HG03558 (cell line): ENCODE measurements at regions not wholly inside any gene's neighbourhood (a gene's known extent, or its start where the extent isn't known, plus 50 kb on each side); places are given as distances from the start of the nearest gene placed in this dataset.
"Not testable (repeated sequence)": the region's sequence is repeated elsewhere in the genome, so short reads cannot be mapped to it uniquely, and the experiment has no call there.

ENCODE experiments used
- ATAC-seq: cut with Tn5 transposase; IDR thresholded peaks from one replicate; pipeline ENCODE4 v1.9.1; 2021; ENCODE audit warnings: moderate number of reproducible peaks; ENCODE audit not compliant: unreplicated experiment; ENCODE audit errors: extremely low read depth

DNA sequence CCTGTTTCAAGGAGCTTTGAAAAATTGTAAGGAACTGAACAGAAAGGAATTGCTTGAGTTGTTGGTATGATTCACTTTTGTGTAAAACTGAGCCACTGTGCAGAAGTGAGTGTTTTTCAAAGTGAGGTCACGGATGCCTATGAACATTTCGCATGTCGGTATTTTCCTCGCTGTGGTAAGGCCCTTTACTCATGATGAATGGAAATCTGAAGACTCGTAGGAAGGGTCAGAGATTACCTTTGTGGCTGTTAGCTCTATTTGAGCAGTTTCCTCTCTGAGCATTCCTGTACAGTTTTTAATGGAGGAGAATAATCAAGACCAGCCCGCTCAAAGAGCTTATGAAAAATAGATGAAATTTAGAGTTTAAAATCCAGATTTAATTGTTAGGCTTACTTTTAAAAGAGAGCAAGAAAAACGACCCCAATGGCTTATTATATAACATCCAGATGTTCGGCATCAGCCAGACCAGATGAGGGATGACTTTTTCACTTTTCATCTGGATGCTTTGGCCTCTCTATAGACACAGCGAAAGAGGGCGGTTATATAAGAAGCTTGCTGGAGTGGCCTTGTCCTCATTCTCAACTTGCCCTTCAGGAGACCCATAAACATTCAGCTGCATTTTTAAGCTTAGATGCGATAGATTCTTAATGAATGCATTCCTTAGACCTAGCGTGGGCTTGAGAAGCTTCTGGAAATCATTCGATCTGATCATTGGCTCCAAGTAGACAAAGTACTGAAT is 99.5 kb downstream of the CD83 start:
- ATAC-seq, result no peak

DNA sequence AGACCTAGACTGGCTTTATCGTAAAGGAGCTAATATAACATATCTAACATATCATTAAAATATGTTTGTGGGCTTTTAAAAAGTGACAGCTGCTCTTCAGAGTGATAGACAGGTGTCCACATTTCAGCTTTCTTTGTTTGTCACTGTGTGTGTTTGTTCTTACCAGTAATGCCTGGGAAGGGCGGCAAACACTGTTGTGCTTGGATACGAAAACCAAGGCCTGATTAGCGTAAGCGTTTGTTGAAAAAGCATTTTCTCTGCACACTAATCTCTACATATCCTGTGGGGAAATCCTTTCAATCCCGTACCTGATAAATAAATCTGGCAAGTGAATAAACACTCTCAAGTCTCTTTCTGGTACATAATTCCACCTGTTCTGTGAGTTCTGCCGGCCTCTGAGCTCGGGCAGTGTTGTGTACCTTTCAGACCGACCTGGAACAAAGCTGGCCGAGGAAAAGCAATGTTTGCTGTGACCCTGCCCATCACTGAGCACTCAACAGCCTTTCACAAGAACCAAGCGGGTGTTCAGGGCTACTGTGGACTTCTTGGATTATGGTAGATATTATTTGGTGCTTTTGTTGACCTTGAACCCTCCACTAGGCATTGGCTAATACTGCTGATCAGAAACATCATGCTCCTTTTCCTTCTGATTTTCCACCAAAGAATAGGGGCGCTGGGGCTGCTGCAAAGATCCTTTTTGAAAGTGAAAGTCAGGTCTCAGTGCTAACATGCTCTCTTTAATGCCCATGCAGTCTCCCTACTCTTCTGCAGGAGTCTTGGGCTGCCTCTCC is 100.4 kb downstream of the CD83 start:
- no peak for ATAC-seq

DNA sequence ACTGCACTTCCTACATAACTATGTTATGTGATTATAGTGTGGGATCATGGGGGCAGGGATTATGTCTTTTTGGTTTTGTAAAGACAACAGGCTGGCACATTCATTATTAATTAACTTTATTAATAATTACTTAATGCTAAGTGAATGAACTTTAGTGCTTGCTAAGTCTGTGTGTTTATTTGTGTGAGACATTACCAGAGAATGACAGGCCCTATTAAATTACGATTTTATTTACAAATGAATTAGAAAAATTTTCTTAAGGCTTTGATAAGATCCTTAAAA is 100.9 kb downstream of the CD83 start:
- ATAC-seq, result no peak

DNA sequence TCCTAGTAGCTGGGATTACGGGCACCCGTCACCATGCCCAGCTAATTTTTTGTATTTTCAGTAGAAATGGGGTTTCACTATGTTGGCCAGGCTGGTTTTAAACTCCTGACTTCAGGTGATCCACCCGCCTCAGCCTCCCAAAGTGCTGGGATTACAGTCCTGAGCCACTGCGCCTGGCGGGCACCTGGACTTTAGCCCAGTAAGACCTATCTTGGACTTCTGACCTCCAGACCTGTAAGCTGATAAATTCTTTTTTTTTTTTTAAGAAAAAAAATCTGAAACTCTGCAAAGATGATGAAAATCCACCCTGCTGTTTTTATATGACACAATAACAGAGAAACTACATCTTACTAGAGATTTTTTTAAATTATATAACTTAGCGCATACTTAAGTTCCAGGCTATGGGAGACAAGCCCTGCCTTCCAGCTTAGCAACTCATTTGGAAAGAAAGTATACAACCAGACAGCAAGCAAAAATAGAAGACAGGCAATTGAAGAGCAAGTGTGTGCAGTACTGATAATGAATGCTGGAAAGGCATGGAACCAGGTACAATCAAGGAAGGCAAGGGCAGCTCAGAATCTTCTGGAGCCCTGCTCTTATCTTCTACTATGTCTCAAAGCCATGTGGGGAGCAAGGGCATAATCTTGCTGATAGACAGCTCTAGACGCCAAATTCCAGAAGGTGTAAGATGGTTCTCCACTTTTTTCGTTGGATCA is 104.2 kb downstream of the CD83 start:
- ATAC-seq, result no peak

DNA sequence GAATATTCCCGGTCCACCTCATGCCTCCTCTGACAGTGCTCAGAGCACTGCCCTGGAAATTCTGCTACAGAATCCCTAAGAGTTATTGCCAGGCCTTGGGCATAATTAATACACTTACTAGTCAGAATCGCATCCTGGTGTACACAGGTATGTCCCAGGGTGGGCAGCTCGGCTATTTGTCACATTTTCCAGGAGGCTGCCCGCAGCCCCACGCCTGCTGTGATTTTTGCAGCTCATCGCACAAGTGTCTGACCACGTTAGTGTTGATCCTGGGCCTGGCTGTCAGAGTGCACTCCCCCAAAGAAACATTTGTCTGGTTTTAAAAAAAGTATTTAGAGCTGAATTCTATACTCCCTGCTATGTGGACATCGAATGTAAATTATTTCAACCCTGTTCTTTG is 105.4 kb downstream of the CD83 start:
- no peak for ATAC-seq

DNA sequence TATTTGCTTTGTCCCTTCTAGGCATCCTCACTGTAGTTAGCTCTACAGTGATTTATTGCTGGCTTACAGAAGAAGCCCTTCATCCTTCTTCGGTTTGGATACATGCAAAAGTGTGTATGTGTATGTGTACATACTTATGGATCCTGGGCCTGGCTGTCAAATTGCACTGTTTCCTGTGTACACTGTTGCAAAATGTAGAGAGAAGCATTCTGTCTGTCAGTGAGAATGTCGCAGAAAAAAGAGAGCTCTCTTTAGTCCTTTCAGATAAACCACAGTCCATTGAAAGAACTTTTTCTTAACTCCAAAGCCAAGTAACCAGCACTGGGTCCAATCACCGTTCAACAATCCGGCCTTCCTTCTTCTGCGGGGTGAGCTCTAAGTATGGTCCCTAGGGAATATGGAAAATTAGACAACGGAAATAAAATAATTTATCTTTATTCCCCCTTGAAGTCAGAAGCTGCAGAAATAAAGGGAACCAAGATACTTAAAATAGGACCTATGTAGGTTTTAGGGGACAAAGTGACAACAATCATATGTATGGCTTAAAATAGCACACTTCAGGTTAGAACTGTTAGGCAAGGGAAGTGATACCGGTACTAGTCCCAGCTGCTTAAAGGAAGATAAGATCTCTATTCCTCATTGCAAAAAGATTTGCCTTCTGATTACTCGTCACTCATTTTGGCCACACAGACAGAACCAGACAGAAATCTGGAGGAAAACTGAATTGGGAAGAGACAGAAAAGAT is 107.0 kb downstream of the CD83 start:
- ATAC-seq, result no peak

DNA sequence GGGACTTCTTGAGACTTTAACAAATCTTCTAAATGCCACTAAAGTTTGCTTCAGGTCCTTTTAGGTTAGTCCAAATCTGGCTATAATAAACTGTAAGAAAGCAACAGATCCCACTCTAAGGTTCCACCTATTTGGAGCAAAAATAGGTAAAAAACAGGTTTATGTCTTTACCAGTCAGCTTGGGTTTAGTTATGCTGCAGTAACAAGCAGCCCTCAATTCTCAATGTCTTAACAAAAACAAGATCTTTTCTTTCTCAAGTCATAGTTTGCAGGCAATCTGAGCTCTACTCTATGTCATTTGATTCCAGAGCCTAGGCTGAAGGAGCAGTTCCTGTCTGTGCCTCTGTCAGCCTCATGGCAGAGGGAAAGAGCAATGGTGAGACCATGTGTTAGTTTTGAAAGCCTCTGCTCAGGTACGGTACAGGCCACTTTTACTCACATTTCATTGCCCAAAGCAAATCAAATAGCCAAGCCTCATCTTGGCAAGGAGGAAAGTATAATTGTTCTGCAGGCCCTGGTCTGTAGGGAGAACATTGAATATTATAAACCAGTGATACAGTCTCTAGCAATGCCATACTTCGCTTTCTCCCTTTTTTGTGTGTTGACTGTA is 108.6 kb downstream of the CD83 start:
- no peak for ATAC-seq

DNA sequence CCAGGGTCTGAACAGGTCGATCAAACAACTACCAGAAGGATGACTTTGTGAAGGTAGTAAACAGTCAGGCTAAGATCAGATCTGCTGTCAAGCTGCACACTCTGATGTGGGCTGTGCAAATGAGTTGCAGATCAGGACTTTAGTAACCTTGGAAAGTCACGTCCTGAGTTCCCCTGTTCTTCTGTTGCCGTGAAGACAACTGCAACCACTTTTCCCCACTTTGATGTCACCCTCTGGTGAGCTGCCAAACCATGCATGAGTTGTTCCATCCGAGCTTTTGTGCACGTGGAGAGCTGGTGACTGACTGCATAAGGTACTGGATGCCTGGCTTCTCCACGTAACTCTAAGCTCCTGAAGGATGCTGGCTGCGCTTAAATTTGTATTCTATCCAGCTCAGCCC is 111.0 kb downstream of the CD83 start:
- no peak for ATAC-seq

DNA sequence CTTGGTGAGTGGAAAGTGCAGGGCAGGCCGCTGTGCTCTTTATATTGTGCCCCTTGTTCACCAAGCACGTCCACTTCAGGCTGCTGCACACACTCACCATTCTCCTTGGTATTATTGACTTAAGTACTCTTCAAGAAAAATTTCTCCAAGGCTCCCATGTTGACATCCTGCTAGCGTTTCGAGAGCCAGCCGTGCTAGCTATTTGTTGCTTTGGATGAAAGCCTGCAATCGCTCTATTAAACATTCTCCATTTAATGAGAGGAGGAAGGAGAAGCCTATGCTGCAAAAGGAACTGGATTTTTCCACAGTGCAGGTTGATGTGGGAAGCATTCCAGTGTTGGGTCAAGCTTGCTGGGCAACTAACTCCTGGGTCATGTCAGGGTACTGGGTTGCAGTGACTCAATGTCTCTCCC is 113.5 kb downstream of the CD83 start:
- no peak for ATAC-seq

DNA sequence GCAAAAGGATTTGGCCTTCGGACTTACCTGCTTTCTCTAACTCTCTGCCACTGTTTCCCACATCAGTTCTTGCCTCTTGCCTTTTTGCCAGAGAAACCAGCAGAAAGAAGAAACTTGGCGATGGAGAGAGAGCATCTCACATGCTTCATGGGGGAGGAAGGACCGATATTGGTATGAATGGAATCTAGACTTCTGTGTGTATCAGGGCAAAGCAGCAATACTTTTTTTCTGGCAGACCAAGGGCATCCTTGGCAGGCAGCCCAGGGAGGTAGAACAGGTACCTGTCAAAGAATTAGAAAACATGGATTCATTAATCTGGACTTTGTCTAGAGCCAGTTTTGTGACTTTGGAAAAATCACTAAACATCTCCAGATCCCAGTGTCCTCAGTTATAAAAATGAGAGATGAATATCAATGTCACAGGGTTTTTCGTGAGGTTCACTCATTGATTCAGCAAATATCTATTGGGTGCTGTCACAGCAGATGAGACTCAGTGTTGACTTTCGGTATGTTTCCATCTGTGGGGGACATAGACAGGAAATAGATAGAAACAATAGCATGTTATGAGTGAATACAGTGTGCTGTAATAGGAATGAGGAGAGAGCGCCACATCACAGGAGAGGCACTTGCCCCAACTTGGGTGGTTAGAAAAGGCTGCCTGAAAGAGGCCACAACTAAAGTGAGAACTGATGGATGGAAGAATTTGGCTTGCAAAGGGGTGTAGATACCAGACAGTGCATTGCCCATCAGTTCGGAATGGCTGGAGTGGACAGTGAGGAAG is 114.1 kb downstream of the CD83 start:
- ATAC-seq, result no peak

DNA sequence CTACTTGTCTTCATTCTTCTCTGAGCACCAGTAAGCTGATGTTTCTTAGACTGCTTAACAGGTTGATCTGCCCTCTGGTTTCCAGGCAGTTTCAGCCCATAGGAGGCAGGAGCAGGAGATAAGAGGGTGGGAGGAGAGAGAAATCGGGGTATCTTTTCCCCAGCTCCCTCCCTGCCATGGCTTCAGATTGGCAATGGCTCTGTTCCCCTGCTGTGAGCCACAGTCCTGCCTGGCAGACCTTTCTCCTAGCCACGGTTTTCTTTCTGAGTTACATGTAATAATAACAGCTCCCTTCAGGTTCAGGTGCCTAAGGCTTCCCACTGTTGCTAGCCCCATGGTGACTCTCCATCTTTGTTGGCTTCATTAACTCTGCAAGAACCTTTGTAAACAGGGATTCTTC is 115.3 kb downstream of the CD83 start:
- no peak for ATAC-seq

DNA sequence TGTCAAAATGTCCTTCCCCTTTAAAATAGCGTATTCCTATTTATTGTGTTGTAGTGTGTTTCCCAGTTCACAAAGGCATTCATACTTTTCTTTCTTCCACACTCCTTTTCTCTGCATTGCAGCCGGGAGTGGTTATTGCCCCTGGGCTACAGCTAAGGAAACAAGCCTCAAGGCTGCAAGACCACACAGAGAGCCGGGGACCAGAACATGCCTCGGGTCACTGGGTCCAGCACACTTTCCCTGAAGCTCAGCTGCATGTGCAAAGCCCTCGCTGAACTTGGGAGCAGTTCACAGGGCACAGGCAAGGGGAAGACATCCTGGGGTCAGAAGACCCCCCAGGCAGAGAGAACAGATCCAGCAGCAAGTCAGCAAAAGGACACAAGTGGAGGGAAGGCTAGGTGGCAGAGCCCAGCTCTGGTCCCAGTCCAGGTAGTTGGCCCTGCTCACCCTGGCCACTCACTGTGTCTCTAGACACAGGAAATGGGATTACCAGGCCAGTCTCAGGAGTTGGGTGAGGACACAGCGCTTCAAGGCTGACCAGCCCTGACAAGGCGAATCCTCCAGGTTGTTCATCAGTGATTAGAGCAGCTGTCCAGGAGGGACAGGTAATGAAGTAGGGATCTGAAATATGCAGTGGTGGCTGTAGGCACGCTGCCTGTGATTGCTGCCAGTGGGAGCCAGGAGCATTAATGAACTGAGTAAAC is 118.2 kb downstream of the CD83 start:
- ATAC-seq, result no peak

DNA sequence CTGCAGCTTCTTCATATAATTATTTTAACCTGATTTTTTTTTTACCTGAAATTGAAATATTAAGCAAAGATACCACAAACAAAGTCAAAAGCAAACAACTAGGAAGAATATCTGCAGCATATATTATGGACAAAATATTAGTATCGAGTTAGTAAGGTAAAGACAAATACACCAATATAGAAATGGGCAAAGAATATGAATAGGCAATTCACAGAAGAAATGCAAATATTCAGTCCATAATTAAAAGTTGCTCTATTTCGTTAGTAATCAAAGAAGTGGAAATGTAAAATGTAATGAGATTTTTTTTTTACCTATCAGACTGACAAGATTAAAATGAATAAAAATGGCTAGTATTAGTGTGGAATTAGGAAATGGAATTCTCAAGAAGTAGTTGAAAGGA is 121.5 kb downstream of the CD83 start:
- ATAC-seq, result no peak

DNA sequence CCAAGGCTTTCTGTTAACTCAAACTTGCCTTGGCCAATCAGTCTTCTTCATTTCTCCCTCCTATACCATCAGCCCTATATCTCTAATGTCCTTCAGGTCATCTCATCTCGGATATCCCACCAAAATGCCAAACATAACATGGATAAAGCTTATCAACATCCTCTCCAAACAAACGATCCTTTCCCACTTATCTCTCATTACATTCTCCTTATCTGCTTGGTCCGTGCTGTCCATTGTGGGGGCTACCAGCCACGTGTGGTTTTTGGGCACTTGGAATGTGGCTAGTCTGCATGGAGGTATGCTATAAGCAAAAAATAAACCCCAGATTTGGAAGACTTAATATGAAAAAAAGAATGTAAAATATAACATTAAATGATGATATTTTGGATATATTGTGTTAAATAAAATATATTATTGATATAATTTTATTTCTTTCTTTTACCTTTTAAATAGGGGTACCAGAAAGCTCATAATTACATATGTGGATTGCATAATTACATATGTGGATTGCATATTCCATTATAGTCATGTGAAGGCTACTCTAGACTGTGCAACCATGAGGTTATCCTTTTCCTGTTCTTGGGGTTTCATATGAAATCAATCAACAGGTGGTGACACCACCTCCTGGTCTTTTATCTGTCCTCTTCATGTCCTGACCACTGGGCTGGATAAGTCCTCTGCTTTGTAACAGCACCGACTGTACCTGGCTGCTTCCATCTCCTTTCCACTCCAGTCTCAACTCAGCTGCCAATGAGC is 123.0 kb downstream of the CD83 start:
- ATAC-seq, result no peak

DNA sequence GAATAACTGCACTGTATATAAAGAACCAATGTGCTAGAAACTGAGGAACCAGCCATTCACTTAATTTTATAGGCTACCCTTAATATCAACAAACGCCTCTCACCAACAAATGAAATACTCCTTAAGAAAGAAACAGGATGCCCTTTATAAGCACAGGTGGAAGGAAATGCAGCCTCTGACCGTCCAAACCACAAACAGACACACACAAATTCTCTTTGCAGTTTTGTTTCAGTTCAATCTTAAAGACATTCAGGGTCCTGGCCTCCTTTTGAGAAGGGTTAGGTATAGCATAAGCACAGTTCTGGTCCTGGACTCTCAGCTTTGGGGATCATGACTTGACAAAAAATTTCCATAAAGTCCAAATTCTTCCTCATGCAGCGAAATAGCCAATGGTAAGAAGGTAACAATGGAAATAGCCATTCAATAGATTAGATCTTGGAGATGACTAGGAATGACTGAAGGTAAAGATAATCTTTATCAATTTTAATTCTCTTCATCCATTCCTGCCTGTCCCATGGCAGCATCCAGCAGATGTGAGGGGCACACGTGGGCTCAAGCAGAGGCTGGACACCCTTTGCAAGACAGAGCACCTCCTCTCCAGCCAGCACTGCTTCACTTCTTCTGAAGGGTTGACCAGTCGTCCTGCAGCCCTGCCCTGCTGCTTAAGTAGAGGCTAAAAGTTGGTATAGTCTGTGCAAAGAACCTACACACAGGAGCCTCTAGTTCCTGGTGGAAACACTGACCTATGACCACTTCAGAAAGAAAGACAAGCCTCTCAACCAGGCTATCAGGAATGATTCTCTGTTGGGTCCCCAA is 123.9 kb downstream of the CD83 start:
- no peak for ATAC-seq

DNA sequence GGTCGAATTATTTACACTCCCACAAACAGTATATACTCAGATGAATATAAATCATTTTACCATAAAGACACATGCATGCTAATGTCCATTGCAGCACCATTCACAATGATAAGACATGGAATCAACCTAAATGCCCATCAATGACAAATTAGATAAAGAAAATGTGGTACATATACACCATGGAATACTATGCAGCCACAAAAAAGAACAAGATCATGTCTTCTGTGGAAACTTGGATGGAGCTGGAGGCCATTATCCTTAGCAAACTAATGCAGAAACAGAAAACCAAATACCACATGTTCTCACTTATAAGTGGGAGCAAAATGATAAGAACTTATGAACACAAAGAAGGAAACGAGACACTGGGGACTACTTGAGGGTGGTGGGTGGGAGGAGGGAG is 125.3 kb downstream of the CD83 start:
- ATAC-seq, result not testable (repeated sequence)

DNA sequence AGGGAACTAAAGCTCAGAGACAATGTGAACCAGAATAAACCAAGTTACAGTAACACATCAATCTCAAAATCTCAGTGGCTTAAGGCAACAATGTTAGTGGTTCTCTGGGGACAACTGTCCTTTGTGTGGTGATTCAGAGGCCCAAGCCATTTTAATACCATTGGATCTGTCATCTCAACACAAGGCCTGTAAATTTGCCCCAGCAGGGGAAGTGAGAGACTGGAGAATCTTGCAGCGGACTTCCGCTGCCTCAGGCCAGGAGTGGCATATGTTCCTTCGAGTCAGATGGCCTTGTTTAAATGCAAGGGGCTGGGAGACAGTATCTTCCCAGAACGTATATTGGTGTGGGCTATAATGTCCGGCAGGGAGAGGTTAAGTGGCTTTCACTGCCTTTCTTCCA is 126.0 kb downstream of the CD83 start:
- no peak for ATAC-seq

DNA sequence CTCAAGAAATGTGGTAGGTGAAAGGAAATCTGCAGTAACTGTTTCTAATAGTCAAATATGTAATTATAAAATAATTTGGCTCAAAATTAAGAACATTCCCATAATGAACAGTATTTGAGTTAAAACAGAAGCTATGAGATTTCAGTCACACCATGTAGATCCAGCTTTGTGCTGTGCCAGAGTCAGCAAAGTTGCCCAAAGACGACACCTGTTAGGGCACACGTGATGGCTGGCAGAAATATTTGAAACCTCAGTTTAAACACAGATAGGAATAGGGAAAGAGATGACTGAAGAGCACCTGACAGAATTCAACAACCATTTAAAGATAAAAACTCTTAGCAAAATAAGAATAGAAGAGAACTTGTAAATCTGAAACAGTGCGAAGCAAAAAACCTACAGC is 129.3 kb downstream of the CD83 start:
- ATAC-seq, result no peak
